ENCODE measurements at regions not wholly inside any gene's neighbourhood (a gene's known extent, or its start where the extent isn't known, plus 50 kb on each side); places are given as distances from the start of the nearest gene placed in this dataset.

- DNase-seq = no peak
Observed at GRCh38 chr2:9156483-9156882, 50.1 kb upstream of the ASAP2 start.

GRCh38 chr2:9154061-9154460 lies 52.6 kb upstream of the ASAP2 start:
- no peak for DNase-seq

GRCh38 chr2:9153643-9153980 lies 53.0 kb upstream of the ASAP2 start:
- DNase-seq = no peak

GRCh38 chr2:9152975-9153642 lies 53.5 kb upstream of the ASAP2 start:
- no peak for DNase-seq

- no peak for DNase-seq
Observed at GRCh38 chr2:9150906-9151305, 55.7 kb upstream of the ASAP2 start.

GRCh38 chr2:9150568-9150900 lies 56.1 kb upstream of the ASAP2 start:
- no peak for DNase-seq

- no peak for DNase-seq
Observed at GRCh38 chr2:9149726-9150567, 56.7 kb upstream of the ASAP2 start.

- no peak for DNase-seq
Observed at GRCh38 chr2:9149388-9149660, 57.3 kb upstream of the ASAP2 start.

GRCh38 chr2:9146646-9147045 lies 60.0 kb upstream of the ASAP2 start:
- DNase-seq = no peak

GRCh38 chr2:9145752-9146430 lies 60.7 kb upstream of the ASAP2 start:
- no peak for DNase-seq

GRCh38 chr2:9145109-9145751 lies 61.4 kb upstream of the ASAP2 start:
- DNase-seq = no peak

GRCh38 chr2:9144617-9145016 lies 62.0 kb upstream of the ASAP2 start:
- DNase-seq = no peak

- DNase-seq = no peak
Observed at GRCh38 chr2:9144046-9144445, 62.6 kb upstream of the ASAP2 start.

- no peak for DNase-seq
Observed at GRCh38 chr2:9143264-9143815, 63.3 kb upstream of the ASAP2 start.

GRCh38 chr2:9142551-9143263 lies 63.9 kb upstream of the ASAP2 start:
- peak; percentile 71 to 74 for DNase-seq

- no peak for DNase-seq
Observed at GRCh38 chr2:9141706-9142460, 64.7 kb upstream of the ASAP2 start.

- no peak for DNase-seq
Observed at GRCh38 chr2:9141091-9141667, 65.4 kb upstream of the ASAP2 start.

GRCh38 chr2:9140645-9141044 lies 66.0 kb upstream of the ASAP2 start:
- DNase-seq = no peak

- DNase-seq = peak; percentile 43 to 53
Observed at GRCh38 chr2:9139491-9140443, 66.8 kb upstream of the ASAP2 start.

- DNase-seq = no peak
Observed at GRCh38 chr2:9137379-9138150, 69.0 kb upstream of the ASAP2 start.

Data from CD4-positive, alpha-beta T cell treated with Interleukin-4 for 1 hour (primary cell).